NCI-H748 treated with DMSO at 0.1 percent for 48 hours (cell line): ENCODE measurements at regions not wholly inside any gene's neighbourhood (a gene's known extent, or its start where the extent isn't known, plus 50 kb on each side); places are given as distances from the start of the nearest gene placed in this dataset.
"Not testable (repeated sequence)": the region's sequence is repeated elsewhere in the genome, so short reads cannot be mapped to it uniquely, and the experiment has no call there.

Source experiments
- DNase-seq: peaks from one replicate; lab custom pipeline; 2025; lab: John Stamatoyannopoulos, UW

DNA sequence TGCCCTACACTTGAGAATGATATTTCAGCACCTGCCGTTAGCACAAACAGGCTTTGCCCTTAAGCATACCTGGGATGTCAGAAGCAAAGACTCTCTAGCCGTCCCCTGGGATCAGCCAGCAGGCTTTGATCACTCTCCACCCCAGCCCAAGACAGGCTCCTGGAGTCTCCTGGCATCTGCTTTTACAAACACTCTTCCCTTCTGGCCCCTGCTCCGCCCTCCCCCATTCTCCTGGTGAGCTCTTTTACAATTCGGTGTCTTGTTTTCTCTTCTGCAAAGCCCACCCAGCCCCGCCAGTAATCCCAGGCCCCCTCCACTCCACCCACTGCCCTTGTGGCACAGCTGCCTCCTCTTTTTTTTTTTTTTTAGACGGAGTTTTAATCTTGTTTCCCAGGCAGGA is 50.4 kb downstream of the KATNIP start:
- DNase-seq: no peak

DNA sequence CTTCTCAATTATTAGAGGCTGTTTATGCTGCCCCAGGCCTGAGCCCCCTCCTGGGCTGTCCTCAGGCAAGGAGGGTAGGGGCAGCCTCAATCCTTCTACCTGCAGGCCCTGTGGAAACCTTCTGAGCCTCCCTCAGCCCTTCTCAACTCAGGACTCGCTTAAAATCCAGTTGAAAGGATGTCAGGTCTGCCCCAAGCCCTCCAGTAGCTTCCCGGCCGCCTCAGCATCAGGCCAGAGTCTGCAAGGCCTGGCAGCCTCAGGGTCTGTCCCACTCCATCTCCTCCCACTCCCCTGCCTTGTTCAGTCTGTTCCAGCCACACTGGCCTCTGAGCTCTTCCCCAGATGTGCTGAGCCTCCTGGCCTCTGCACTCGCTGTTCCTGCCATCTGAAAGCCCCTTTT is 52.2 kb downstream of the KATNIP start:
- no peak for DNase-seq

DNA sequence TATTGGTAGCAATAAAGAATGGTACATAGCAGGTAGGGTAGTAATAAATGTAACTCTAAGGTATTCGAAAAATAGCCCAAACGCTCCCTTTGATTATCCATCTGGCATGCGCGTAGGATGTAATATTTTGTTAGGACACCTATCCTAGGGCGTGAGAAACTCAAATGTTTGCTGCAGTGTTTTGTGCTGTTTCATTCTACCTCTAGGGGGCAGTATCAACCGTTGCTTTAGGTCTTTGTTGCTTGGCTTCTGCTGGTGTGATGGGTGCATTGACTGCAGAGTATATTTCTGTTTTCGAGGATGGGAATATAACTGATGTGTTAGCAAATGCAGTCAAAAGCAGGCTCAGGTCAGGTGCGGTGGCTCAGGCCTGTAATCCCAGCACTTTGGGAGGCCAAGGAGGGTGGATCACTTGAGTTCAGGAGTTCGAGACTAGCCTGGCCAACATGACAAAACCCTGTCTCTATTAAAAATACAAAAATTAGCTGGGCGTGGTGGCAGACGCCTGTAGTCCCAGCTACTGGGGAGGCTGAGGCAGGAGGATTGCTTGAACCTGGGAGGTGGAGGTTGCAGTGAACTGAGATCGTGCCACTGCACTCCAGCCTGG is 55.7 kb downstream of the KATNIP start:
- DNase-seq: peak; percentile 21

DNA sequence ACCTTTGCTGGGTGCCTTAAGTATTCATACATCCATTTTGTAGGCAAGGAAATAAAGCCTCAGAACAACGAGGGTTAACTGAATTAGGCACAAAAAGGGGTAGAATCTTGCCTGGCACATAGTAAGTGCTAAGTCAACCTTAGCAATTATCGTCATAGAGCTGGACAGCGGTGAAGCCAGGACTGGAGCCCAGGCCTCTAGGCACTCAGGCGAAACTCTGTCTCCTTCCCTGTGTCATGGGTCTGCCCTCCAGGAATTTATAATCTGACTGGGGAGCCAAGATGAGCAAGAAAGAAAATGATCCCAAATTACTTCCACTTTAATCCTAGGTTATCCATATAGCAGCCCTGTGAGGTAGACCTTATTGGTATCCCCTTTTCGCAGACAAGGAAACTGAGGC is 61.4 kb downstream of the KATNIP start:
- DNase-seq: no peak

DNA sequence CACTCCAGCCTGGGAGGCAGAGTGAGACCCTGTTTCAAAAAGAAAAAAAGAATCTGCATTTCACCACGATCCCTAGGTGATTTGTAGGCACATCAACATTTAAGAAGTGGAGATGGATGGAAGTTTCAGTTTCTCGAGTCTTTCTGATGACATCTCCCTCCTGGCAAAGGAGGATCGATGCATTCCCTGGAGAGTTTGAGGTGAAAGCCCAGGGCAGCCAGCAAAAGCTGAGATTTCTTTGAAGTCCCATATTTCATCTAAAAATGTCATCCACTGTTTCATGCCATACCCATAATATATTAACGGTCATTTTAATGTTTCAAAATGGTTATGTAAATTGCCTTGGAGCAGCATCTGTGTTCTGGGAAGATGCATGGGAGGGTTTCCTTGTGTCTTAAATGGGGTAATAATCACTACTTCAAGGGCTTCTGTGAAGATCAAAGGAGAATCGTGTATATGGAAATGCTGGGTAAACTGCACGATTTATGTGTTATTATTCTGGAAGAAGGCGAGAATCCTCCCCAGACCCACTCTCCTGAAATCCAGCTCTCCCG is 63.4 kb downstream of the KATNIP start:
- DNase-seq: no peak

DNA sequence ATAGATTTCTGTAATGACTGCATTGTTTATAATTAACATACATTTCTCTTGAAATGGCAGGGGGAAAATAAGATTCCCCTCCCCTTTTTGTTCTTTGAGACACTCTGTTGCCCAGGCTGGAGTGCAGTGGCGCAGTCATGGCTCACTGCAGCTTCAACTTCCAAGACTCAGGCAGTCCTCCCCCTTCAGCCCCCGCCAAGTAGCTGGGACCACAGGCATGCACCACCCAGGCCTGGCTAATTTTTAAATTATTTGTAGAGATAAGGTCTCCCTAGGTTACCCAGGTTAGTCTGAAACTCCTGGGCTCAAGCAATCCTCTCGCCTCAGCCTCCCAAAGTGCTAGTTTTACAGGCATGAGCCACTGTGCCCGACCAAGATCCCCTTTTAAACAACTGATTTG is 67.7 kb downstream of the KATNIP start:
- no peak for DNase-seq

DNA sequence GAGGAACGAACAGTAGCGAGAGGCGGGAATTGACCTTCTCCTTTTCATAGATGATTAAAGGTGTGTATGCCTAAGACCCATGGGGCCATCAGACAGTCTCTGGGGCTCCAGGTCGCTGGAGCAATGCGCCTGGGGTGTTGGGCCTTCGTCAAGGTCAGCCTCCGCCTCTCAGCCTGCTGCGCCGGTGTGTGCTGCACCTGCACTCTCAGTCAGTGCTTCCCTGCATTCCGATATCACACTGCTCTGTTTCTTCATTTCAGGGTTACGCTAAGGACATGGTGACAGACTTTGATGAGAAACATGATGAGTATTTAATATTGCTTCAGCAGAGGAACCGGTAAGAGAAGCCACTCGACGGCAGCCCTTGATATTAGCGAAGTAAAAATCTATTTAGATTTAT is 68.2 kb downstream of the KATNIP start:
- DNase-seq: no peak

DNA sequence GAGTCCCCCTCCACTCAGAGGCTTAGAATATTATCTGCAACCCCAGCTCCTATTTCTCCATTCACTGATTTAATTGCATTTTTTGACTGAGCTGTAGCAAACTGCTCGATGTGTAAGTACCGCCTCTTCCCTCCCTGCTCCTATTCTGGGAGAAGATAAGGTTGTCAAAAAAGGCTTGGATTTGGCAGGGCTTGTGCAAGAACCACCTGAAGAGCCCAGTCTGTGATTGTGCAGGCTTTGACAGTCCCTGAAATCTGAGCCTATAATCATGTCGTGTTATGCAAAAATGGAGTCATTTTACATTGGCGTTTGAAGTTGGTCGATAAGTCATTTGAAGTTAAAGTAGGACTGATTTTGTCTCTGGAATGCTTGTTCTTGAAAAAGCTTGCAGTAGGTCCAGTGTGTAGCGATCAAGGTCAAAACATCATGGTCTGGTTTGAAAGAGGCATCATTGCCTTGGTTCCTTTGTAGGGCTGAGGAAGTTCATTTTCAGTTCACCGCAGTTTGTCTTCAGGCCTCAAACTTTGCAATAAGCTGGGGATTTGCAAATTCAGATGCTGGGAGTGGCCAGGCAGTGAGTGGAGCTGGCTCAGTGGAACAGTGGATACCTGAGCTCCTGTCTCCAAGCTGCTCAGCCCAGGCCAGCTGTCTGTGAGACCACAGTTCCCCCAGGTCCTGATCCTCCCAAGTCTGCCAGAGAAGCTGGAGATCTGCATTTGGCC is 68.8 kb downstream of the KATNIP start:
- no peak for DNase-seq

DNA sequence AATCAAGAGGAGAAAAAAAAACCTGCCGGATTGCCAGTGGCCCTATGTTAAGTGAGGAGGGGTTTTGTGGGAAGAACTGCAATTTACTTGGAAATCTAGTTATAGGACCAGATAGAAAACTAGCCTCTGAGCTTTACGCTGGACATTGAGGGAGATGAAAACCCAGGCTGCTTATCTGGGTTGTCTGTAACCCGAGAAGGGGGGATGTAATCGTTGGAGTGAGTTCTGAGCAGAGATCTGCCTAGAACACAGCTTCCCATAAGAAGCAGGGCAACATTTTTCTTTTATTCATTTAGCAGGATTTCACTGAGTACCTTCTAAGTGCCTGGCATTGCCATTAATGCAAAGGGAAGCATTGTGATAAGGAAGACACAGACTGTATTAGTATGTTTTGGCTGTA is 70.6 kb downstream of the KATNIP start:
- no peak for DNase-seq

DNA sequence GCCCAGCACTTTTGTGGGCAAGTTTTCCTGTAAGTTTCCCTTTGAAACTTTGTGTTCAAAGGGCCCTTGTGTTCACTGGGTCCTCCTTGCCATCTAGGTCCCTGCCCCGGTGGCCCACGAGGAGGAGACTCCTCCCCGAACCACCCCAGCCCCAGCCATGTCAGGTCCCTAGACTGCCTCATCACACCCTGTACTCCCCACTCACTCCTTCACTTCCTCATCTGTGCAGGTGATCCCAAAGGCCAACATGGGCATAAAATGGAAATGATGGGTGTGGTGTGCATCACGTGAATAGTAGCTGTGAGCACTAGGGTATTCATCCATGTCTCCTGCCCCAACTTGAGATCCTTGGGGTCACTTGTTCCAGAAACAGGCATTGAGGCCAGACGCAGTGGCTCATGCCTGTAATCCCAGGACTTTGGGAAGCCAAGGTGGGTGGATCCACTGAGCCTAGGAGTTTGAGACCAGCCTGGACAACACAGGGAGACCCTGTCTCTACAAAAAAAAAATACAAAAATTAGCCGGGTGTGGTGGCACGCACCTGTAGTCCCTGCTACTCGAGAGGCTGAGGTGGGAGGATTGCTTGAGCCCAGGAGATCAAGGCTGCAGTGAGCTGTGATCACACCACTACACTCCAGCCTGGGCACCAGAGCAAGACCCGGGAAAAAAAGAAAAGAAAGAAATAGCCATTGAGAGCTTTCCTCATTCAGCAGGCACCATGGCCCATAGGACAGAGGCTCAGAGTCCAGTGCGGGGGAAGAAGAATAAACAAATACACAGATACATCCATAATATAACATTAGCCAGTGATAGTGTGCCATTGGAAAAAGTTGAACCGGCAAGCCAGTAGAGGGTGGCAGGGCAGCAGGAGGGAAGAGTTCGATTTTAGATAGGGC is 74.5 kb downstream of the KATNIP start:
- no peak for DNase-seq

DNA sequence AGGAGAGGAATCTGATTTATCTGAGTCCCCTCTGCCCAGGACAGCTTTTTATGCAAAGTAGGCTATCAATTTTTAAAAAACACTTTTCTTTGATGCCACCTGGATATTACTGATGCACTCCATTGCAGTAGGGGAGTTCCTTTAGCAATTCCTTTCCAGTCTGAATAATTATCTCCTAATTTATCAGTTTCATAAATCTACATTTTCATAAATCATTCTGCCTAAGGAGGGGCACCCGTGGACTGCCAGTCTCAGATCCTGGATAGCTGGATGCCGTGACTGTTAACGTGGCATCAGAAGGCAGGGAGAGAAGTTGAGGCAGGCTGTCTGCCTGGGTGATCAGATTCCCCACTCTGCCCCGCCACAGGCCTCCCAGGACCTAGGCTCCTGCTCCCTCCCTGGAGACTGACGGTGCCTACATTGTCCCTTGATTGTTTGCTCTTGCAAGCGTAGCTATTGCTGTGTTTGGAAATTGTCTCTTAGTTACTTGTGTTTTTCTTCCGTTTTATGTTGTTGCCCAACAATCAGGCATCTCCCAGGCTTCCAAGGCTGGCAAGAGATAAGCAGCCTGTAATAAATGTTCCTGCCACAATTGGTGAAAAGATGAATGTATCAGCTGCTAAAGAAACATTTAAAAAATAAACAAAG is 75.2 kb downstream of the KATNIP start:
- DNase-seq: peak; percentile 1

DNA sequence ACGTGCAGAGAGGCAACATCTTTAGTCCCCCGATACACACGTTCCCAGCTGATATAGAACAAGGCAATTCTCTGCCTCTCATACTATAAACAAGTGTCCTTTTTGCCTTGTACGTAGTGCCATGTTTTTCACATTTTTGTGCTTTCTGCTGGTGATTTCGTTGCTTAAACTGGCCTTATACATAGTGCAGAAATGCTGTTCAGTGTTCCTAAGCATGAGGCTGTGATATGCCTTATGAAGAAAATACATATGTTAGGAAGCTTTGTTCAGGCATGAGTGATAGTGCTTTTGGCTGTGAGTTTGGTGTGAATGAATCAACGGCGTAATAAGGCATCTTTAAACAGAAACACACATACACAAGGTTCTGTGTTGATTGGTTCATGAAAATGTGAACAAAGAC is 77.2 kb downstream of the KATNIP start:
- DNase-seq: no peak

DNA sequence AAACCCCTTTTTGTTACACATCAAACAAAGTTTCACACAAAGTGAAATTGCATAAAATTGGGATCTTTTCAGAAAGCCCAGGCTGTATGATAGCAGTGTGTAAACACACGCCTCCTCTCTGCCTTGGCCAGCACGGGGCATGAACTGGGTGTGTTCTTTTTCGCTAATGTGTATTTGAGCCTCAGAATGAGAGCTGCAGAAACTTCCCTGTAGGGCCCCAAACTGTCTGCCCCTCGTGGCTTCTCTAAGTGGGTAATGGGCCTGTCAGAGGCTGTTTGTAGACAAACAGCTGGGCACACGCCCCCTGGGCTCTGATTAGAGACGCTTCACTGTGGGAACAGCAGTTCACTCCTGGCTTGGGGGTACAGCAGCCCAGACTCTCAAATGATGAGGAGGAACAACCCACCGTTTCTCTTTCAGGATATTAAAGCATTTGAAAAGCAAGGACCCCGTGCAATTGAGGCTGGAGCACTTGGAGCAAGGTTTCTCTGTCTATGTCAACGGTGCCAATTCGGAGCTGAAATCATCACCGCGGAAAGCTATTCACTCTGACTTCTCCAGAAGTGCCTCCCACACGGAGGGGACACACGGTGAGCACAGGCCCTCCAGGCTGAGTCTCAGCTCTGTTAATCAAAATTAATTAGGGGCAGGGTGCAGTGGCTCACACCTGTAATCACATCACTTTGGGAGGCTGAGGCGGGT is 78.4 kb downstream of the KATNIP start:
- DNase-seq: peak; percentile 55

DNA sequence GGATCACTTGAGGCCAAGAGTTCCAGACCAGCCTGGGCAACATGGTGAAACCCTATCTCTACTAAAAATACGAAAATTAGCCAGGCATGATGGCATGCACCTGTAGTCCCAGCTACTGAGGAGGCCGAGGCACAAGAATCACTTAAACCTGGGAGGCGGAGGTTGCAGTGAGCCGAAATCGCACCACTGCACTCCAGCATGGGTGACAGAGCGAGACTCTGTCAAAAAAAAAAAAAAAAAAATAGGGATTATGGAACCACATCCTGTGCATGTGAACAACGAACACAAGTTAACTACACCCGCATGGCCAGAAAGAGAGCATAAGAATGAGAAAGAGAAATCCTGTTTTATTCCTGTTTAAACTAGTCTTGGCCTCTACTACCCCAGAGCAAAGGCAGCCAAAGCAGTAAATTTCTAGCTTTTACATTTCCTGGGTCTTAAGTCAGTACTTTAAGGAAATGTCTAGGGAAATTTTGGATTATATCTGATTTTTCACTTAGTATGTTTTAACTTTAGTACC is 79.1 kb downstream of the KATNIP start:
- DNase-seq: not testable (repeated sequence)

DNA sequence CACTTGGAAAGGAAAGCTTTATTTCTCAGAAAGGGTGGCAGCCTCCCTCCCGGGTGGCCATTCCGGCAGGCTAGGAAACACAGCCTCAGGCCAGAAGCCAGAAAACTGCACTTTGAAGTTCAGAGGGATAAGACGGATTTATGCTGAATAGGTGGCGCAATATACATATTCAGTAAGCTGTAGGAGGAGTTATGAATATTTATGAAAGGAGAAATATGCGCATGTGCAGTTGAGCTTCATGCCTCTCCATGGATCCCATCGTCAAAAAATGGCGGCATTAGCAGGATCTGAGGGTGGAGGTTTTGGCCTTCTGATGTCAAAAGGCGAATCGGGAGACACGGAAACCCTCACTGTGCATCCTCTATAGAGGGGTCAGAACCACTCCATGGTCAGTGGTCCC is 82.3 kb downstream of the KATNIP start:
- DNase-seq: no peak

DNA sequence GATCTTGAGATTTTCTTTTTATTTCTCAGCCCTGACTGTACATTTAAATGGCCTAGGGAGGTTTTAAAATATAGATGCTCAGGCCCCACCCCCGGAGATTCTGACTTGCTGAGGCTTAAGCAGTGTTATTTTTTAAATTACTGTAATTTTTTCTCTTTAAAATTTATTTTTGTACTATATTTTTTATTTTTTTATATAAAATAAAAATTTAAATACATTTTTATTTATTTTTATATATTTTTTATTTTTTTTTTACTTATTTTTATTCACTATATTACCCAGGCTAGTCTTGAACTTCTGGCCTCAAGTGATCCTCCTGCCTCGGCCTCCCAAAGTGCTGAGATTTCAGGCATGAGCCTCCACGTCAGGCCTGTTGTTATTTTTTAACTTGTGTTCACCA is 83.3 kb downstream of the KATNIP start:
- DNase-seq: no peak

DNA sequence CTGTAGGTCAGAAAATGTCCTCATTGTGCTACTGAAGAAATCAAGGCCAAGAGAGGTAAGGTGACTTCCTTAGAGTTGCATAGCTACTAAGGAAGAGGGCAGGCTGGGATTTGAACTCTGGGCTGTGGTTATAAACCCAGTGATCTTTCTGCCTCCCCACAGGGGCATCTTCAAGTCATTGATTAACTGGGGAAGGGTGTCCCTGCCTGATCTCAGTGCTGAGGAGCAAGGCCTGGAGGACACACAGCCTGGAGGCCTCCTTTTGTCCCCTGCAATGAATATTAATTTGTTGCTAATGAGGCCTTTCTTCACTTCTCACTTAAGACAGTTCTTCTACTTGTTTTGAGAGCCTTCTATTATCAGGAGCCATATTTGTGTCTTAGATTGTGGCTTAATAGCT is 83.8 kb downstream of the KATNIP start:
- DNase-seq: no peak

DNA sequence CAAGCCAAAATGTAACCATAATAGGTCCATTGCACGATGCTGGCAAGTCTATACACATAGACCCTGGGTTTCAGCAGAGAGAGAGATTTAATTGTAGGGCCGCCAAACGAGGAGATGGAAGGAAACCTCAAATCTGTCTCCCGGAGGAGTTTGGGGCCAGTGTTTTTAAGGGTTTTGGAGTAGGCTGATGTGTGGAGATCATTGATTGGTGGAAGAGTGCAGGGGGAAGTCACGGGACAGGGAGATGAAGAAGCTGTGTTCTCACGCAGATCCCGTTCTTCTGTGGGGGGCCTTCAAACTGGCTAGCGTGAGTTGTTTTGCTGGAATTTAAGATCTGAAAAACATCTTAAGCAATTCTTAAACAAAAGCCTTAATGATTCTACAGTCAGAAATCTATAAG is 84.8 kb downstream of the KATNIP start:
- no peak for DNase-seq

DNA sequence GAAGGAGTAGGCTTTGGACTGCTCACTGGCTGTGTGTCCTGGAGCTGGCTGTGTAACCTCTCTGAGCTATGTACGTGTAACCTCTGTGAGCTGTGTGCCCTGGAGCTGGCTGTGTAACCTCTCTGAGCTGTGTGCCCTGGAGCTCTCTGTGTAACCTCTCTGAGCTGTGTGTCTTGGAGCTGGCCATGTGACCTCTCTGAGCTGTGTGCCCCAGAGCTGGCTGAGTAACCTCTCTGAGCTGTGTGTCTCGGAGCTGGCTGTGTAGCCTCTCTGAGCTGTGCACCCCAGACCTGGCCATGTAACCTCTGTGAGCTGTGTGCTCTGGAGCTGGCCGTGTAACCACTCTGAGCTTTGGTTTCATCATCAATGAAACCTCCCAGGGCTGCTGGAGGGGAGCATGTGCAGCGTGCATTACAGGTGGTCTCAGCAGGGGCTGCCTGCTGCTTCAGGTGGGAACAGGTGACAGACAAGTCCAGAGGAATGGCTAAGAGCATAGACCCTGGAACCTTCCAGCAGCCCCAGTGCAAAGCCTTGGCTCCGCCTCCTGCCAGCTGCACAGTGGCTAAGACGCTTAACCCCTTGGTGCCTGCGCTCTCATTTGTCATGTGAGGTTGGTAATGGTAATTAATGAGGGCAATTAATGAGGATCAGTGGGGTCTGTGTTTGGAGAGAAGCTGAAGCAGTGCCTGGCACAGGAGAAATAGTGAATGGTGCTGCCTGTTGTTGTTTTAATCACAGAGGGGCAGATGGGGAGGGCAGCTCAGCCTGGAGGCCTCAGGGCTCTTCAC is 86.7 kb downstream of the KATNIP start:
- DNase-seq: no peak

DNA sequence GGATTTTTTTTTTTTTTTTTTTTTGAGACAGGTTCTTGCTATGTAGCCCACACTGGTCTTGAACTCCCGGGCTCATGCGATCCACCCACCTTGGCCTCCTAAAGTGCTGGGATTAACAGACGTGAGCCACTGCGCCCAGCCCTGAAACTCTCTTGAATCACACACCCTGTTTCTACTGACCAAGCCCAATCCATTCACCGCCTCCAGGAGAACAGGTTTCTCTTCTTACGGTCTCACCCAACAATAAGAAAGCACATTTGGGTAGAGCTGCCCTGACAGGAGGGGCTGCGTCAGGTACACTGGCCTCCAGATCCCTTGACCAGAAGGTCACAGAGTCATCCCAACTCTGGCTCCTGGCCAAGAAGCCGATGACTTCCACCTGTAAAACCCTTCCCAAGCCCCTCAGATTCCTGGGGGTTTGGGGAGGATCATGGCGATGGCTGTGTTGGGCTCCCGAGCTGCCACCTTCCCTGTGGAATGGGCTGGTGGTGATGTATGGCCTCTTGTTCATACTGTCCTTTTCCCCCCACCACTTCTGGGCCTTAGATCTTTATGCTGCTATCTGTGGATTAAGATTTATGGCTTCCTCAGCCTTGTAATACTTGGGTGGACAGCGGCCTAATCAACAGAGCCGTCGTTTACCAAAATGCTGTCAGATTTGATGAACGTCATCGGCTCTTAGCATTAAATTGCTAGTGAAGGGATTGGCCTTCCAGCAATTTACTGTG is 89.1 kb downstream of the KATNIP start:
- DNase-seq: no peak
